Stimulated activated CD8-positive, alpha-beta memory T cell treated with anti-CD3 and anti-CD28 coated beads, Interleukin-12 subunit alpha, Interleukin-12 subunit beta, amount 100 ng/mL, for 4 hours (primary cell): ENCODE measurements at regions not wholly inside any gene's neighbourhood (a gene's known extent, or its start where the extent isn't known, plus 50 kb on each side); places are given as distances from the start of the nearest gene placed in this dataset.
"Not testable (repeated sequence)": the region's sequence is repeated elsewhere in the genome, so short reads cannot be mapped to it uniquely, and the experiment has no call there.

Source experiments
- DNase-seq: peaks from one replicate; pipeline ENCODE4 v3.0.0-alpha.2; 2020; ENCODE audit warnings: low read depth

DNA sequence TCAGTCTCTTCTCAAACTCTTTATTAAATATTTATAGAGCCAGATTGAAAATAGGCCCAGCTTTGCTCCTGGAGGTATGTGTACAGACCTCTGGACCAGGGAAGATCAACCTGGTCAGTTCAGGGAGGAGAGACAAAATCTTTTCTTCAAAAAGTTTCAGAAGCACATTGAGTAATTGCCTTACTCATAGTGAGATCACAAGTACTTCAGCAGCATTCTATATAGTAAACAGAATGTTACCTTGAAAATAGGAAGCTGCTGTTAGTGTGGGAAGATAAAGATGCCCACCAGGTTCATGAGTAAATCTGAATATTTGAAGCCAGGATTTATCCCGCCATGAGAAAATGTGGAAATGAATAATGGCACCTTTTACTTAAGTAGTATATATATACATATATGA is 665.9 kb upstream of the CITED2 start:
- DNase-seq = no peak

DNA sequence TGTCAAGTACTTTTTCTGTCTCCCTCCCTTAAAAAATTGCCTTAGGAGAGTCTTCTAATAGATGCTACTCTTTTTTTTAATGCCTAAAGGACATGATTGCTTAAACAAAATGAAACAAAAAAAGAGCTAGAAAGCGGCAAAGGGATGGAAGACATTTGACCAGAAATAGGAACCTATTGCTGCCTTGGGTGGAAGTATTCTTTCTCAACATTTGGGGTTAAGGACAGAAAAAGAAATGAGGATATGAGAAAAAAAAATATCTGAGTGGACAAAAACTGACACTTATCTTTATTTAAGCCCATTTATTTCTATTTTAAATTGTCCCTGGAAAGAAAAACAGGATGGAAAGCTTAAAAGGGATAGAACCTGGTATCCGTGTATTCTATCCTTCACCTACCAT is 664.9 kb upstream of the CITED2 start:
- DNase-seq = no peak

DNA sequence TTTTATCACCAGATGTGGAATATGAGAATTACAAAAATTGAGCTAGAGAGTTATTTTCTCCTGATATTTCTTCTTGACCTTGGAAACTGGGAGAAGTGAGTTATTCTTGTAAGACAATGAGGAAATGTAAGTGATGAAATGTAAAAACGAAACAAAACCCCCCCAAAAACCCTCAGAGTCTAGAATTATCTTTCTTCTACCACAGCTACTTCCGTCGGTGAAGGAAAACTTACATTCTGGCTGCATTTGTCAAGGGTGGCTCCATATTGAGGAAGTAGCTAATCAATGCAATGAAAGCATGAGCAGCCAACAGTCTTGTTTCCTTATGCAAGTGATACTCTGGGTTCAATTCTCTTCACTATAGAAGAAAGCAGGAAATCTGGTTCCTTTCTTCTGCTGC is 661.7 kb upstream of the CITED2 start:
- DNase-seq = no peak

DNA sequence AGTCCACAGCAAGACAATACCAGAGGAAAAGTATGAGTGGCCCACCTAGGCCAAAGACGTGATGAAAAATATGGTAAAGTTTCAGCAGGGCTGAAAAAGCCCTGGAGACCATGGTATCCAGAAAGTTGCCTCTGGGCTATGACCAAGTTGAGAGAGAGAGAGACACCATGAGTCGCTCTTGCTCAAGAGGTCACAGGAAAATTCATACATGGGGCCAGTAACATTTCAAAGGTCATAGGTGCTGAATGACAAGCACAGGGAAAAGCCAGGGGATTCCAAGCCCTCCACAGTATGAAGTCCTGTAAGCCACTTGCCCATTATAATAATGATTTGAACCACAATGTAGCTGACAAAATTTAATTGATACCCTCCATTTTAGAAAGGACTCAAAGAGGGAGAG is 657.7 kb upstream of the CITED2 start:
- no peak for DNase-seq

DNA sequence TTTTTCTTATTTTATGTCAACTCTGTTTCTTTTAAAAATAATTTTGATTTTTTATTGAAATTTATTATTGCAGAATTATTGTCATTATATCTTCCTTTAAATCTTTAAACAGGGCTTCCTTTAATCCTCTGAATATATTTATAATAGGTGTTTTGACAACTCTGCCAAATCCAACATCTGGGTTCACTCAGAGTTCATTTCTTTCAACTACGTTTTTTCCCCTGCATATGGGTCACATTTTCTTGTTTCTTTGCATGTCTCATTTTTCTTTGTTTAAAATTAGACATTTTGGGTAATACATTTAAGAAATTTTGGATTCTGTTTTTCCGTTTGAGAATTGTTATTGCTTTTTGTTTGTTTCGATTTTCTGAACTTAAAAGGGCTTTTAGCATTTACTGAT is 655.1 kb upstream of the CITED2 start:
- no peak for DNase-seq

DNA sequence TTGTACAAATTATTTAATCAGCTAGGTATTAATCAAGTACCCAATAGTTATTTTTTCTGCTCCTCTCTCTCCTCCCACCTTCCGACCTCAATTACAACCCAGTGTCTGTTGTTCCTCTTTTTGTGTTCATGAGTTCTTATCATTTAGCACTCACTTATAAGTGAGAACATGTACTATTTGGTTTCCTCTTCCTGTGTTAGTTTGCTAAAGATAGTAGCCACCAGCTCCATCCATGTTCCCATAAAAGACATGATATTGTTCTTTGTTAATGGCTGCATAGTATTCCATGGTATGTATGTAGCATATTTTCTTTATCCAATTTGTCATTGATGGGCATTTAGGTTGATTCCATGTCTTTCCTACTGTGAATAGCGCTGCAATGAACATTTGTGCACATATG is 652.8 kb upstream of the CITED2 start:
- DNase-seq = no peak

DNA sequence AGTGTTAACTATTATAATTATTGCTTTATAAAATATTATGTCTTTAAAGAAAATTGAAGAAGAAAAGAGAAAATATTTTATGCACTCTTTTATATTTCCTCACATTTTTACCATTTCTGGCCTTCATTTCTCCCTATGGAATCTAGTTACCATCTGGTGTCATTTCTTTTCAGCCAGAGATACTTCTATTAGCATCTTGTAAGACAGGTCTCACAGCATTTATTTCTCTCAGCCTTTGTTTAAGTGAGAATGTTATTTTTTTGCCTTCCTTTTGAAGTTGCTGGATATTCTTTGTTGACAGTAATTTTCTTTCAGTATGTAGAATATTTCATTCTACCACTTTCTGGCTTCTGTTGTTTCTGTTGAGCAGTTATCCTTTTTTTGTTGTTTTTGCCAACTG is 652.1 kb upstream of the CITED2 start:
- DNase-seq = no peak

DNA sequence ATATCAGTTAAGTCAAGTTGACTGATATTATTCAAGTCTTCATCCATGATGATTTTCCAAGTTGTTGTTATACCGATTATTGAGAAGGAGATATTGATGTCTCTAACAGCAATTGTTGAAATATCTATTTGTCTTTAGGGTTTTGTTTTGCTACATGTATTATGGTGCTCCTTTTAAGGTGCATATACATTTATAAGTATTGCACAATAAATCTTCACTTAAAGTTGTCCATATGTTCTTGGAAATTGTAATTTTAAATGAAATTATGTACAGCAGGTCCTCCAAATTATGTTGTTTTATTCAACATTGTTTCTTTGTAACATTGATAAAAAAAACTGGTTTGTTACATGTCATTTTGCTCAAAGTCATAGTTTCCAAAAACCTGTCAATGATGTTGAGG is 650.7 kb upstream of the CITED2 start:
- no peak for DNase-seq

DNA sequence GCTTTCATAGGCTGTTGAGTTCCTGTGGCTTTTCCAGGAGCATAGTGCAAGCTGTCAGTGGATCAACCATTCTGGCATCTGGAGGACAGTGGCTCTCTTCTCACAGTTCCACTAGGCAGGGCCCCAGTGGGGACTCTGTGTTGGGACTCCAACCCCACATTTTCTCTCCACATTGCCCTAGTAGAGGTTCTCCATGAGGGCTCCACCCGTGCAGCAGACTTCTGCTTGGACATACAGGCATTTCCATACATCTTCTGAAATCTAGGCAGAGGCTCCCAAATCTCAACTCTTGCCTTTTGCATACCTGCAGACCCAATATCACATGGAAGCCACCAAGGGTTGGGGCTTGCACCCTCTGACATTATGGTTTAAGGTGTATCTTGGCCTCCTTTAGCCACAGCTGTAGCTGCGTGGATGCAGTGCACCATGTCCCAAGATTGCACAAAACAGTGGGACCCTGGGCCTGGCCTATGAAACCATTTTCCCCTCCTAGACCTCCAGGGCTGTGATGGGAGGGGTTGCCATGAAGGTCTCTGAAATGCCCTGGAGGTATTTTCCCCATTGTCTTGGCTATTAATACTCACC is 645.9 kb upstream of the CITED2 start:
- no peak for DNase-seq

DNA sequence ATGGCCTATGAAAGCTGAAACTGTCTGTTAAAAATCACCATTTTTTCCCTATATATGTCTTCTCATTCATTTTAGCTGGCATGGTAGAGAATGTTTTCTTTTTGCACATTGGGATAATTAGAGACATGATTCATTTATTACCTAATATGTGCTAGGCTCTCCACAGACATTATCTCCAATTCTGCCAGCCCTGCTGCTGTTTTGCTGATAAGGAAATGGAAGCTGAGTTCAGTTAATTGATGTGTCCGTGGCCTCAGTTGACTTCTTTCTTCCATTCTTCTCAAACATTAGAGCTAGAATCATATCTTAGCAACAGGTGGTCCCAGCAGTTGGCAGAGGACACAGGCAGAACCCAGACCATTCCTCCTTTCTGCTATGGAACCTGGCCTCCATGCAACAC is 644.1 kb upstream of the CITED2 start:
- DNase-seq = no peak

DNA sequence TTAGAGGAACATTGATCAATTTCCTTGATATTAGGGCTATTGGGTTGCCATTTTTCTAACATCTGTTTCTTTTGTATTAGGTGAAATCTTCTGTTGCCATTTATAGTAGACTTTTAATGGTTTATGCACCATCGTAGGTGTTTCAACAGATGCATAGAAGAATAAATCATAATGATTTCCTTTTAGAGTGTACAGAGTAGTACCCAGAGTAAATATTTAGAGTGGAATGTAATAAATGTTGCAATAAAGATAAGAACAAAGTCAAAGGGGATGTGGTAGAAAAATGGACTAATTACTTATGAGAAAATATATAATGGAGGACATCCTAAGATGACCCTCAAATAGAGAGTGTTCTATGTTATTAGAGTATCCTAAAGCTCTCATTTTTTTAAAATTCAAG is 643.0 kb upstream of the CITED2 start:
- DNase-seq = no peak

DNA sequence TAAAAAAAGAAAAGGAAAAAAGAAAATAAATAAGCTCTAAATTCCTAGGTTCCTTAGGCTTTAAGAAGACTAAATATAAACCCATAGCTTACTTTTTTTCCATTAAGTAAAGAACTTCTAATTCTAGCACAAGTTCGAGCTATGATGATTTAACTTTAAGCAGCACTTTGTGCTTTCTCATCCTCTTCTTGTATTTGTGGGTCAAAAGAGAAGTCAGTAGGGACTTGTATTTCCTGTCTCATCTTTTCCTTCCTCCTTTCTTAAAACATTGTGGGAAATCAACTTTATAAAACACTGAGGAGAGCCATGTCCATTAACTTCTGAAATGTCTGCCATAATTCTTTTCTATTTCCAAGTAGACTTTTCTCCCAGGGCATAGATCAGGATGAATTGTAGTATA is 637.7 kb upstream of the CITED2 start:
- DNase-seq = no peak

DNA sequence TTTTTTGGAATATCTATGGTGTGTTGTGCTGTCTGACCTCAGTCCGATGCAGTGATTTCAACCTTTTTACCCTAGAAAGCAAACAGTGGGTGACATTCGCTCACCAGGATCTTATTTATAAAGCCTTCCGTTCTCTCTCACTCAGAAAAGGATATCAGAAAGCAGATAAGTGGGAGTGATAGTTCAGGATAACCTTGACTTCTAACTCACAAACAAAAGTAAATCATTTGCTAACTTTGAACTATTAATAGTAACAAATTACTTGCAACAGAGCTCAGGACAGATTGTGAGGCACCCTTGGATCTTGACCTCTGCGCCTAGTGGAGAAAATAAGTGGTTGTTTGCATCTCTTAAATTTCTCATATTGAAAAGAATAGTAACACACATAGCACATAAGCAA is 637.1 kb upstream of the CITED2 start:
- DNase-seq = no peak

DNA sequence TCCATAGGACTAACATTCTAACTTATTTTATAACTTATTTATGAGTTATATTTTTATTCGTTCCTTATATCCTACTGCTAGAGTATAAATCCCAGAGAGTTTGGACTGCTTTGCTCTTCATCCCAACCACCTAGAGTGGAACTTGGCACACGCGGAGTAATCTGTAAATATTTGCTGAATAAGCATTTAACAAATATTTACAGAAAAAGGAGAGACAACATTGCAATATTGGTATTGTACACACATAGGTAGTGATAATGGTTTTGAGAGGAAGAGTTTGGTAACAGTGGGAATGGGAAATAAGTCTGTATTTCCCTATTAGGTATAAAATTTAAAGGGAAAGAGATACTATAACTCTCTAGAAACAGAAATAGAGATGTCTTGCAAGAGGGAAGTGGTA is 634.8 kb upstream of the CITED2 start:
- no peak for DNase-seq

DNA sequence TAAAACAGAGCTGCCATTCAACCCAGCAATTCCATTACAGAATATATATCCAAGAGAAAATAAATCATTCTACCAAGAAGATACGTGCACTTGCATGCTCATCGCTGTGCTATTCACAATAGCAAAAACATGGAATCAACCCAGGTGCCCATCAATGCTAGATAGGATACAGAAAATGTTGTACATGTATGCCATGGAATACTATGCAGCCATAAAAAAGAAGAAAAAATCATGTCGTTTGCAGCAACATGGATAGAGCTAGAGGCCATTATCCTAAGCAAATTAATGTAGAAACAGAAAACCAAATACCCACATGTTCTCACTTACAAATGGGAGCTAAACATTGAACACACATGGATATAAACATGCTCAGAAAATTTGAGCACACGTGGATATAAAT is 633.1 kb upstream of the CITED2 start:
- no peak for DNase-seq

DNA sequence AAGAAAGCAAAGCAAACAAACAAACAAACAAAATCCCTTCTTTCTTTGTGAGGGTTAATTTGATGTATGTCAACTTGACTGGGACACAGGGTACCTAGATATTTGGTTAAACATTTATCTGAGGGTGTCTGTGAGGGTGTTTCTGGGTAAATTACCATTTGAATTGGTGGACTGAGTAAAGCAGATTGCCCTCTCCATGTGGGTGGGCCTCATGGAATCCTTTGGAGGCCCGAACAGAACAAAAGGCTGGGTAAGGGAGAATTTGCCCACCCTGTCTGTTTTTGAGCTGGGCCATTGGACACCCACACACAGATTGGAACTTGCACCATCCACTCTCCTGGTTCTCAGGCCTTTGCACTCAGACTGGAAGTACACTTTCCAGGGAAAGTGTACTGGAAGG is 628.8 kb upstream of the CITED2 start:
- DNase-seq = no peak

DNA sequence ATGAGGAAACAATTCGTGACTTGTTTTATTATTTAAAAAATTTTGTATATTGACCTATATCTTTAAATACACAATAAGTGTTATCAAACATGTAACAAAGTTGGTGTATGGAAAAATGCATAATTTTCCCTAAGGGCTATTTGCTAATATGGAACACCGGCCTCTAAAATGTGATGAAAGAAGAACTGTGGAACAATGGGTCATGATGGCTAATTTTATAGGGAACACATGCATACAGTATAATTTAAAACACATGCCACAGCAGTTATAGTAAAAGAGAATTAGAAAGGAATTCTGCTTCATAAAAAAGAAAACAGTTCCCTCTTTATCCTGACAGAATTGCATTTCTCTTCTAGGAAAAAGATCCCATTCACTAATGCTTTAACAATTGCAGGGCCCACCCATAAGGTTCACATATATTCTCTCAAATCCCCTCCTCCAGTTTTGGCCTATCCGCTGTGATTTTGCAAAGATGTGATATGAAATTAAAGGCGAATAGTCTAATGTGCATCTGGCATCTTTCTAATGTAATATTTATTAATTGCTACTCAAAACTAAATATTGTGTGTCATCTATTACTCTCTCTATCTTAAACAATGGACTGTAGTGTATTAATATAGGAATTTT is 628.1 kb upstream of the CITED2 start:
- no peak for DNase-seq

DNA sequence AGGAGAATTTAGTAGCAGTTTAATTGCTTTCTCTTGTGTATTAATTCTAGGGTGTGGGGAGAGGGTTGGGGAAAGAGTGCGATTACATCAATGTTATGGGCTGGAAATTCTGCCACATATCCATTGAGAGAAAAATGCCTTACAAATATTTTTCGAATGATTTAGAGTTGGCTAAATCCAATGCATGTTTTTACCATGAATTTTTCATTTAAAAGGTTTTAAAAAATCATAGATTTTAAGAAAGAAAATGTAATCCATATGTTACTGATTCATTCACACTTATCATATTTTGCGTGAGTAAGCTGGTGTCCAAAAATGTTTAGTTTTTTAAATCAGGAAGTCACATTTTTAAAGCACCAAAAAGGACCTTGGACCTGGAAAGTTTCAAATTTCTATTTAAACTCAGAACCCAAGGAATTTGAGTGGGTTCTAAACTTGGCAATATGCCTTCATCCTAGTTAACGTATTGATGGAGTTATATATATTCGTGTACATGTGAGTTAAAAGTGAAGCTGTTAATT is 627.4 kb upstream of the CITED2 start:
- DNase-seq = no peak

DNA sequence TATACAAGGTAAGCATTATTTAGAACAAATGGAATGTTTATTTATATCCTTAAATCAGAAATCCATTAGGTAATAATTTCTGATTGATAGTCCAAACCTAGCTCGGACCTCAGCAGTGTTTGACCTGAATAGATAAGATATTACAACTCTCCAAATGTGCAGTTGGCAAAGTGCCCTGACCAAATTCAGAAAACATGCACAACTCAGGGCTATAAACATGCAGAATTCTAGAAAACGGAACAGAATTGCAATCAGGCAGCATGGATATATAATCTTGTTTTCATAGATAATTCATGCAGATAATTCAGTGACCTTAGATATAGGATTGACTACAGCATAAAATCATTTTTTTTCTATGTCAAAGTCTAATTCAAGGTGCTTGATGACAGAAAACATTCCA is 626.6 kb upstream of the CITED2 start:
- no peak for DNase-seq

DNA sequence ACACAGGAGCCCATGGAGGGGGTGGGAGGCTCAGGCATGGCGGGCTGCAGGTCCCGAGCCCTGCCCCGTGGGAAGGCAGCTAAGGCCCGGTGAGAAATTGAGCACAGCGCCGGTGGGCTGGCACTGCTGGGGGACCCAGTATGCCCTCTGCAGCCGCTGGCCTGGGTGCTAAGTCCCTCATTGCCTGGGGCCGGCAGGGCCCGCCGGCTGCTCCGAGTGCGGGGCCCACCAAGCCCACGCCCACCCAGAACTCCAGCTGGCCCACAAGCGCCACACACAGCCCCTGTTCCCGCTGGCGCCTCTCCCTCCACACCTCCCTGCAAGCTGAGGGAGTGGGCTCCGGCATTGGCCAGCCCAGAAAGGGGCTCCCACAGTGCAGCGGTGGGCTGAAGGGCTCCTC is 625.2 kb upstream of the CITED2 start:
- DNase-seq = not testable (repeated sequence)

DNA sequence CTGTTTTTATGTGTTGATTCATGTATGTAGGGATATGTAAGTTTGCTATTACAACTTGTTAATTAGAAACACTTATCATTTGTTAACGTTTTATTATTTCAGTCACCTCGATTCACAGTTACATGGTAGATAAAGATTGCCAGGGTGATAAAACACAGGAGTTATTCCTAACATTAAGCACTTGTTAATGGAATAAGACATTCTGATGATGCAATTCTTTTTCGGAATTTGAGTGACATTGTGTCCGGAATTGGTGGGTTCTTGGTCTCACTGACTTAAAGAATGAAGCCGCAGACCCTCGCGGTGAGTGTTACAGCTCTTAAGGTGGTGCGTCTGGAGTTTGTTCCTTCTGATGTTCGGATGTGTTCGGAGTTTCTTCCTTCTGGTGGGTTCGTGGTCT is 624.0 kb upstream of the CITED2 start:
- not testable (repeated sequence) for DNase-seq

DNA sequence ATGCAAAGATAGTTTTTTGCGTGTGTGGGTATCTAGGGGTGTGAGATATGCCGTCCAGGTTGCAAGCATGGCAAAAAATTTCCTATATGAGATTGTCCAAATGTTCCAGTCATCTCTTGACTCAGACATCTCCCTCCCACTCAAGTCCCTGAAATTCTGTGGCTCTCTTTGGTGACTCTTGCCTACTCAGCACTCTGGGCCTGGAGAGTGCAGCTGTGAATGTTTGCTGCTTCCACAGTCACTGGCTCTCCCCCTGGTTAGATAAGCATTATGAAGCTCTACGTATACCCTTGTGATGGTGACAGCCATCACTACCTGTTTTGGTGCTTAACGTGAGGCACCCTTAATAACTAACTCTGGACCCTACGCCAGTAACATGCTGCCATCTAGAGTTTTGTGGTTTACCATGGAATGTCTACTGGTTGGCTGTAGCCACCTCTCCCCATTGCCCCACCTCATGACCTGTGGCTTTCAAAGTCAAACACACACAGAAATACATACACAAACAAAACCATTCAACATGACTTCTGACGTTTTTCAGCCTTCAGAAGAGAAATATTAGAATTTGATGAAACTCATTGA is 621.9 kb upstream of the CITED2 start:
- no peak for DNase-seq

DNA sequence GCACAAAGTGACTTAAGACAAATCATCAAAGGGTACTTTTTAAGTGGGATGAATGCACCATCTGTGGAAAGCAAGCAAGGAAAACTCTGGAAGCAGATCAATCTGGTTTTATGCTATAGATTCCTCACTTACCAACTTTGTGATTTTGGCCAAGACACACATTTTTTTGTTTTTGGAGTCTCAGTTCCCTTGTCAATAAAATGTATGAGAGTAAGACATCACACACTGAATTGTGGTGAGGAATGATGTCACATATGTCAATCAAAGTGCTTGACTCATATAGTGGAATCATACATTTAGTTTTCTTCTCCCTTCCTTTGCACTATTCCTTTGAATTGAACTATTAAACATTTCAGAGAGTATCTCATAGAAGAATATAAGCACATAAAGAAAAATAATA is 620.5 kb upstream of the CITED2 start:
- DNase-seq = no peak

DNA sequence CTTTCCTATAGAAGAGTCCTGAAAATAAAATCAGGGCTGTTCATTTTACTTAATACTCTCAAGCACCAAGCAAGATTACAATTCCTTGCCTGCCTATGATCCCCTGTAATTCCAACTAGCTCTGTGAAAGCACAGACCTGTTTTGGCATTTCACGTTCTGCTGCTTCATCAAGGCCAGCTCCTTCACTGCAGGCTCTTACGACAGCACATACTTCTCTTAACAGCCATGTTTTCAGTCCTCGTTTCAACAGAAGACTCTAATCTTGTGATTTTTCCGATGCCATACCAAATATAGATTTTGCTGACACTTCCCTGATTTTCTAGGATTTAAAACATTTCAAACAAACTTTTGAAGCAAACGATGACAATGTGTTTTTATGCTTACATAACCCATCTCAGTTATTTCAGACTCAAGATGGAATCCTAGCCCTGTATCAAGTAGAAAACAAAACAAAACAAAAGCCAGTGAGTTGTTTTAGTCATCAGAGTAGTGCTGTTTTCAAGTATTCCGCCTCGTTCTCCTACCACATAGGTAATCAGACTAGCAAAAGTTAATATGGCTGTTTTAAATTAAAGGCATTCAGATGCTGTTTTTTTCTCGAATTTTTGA is 616.5 kb upstream of the CITED2 start:
- no peak for DNase-seq
